HG02571 (cell line): ENCODE measurements at regions not wholly inside any gene's neighbourhood (a gene's known extent, or its start where the extent isn't known, plus 50 kb on each side); places are given as distances from the start of the nearest gene placed in this dataset.
A peak's percentile ranks its signal among the peaks of the same experiment; 100 is the strongest.

Experiments used
- ATAC-seq: cut with Tn5 transposase; IDR thresholded peaks from one replicate; pipeline ENCODE4 v1.9.1; 2021; ENCODE audit warnings: mild to moderate bottlenecking, moderate library complexity; ENCODE audit not compliant: unreplicated experiment

- ATAC-seq: no peak
These were observed 50.5 kb upstream of the ZNF438 start for GRCh38 chr10:31081937-31082840.

- no peak for ATAC-seq
These were observed 52.1 kb upstream of the ZNF438 start for GRCh38 chr10:31083765-31084184.

- ATAC-seq: no peak
These were observed 55.3 kb upstream of the ZNF438 start for GRCh38 chr10:31087011-31087410.

DNA sequence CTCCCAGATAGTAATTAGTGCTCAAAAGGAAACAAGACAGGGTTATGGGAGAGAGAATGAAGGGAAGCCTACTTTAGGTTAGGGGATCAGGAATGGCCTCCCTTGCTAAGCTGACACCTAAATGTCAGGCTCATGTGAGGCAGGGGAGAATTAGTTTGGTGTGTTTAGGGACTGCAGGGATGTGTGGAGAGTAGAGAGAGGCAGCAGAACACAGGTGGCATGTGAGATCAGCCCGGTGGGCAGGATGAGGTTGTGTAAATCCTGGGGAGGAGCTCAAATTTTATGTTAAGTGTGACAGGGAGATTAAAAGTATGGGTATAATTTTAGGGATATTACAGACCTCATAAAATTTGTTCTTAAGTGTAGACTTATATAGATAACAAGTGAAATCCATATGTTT lies 56.2 kb upstream of the ZNF438 start:
- no peak for ATAC-seq

- ATAC-seq: no peak
These were observed 59.4 kb upstream of the ZNF438 start for GRCh38 chr10:31090894-31091607.

DNA sequence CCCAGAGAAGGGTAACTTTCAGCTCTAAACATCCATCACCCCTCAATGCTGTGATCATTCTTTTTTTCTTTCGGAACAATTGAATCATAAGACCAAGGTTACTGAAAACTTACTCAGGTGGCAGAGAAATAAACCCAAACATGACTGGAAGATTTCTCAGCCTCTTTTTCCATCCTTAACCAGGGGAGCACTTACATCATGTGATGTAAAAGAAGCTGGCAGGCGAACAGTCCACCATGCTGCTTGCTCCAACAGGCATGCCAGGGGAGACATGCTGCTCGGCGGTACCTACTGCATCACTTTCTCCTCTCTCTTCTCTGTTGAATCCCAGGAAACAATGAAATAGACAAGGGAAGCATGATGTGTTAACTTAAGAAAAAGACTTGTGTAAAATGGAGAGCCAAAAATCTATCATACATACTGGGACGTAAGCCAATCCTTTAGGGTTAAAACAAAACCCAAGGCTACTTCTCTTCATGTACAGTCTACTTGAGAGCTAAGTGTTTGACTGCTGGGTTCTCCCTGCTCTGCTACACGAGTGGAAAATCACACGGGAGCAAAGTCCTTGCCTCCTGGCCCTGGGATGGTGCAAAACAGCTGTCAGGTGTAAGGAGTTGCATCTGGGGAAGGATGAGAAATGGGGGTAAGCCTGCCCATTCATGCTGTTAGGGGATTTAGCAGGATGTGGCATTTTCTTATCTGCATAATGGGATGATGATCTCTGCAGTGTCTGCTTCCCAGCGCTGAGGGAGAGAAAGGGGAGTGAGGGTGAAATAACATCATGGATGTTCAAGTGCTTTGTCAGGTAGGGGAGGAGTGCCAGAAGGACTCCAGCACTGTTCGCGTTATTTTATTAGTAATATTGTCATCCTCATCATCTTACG lies 64.3 kb upstream of the ZNF438 start:
- no peak for ATAC-seq

GRCh38 chr10:31098046-31098445 lies 66.4 kb upstream of the ZNF438 start:
- no peak for ATAC-seq

GRCh38 chr10:31099094-31099493 lies 67.4 kb upstream of the ZNF438 start:
- ATAC-seq: no peak

- no peak for ATAC-seq
These were observed 68.0 kb upstream of the ZNF438 start for GRCh38 chr10:31099664-31100063.

- ATAC-seq: no peak
These were observed 68.5 kb upstream of the ZNF438 start for GRCh38 chr10:31100115-31100601.

DNA sequence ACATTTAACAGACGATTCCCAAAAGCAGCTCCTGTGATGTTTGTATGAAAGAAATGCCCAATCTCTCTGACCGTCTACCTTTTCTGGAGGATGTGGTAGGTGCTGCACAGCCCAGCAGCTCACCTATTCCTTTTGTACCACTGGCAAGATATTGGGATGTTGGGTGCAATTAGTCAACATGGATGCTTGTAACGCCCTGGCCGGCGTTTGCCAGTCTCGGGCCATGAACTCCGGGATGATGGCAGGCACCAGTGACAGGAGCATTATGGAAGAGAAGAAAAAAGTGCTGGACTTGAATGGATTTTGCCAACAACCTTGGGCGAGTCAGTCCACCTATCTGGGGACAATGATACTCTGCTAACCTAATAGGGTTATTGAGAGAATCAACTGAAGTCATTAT lies 69.0 kb upstream of the ZNF438 start:
- no peak for ATAC-seq

- peak; percentile 78 for ATAC-seq
These were observed 69.5 kb upstream of the ZNF438 start for GRCh38 chr10:31101123-31101522.

DNA sequence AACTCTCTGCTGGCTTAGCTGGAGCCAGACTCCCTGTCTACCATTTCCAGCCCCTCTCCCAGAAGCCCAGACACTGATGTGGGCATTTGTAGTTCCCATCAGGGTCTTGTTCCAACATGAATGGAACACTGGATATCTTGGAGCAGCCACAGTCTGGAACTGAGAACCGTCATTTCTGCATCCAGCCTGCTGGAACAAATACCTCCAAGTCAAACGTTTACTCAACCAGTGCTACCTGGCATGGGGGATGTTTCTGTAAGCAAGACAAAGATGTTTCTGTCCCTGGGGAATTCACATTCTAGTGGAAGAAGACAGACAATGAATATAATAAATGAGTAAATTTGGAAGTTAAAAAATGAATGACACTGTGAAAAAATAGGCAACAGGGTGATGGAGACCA lies 70.8 kb upstream of the ZNF438 start:
- no peak for ATAC-seq

- ATAC-seq: no peak
These were observed 71.4 kb upstream of the ZNF438 start for GRCh38 chr10:31103112-31103511.

DNA sequence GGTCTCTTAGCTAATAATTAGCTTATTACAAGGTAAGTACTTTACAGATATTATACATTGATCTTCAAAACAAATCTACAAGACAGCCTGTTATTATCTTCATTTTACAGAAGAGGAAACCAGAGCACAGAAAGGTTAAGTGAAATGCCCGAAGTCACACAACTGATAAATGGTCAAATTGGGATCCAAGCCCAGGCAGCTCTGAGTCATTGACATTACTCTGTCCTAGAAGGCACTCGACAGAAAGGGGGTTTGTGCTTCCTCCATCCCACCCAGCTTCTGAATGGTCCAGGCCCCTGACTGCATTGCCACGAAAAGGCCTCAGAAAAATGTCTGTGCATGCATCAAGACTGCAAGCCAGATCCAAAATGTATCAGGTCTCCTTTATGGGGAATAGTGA lies 81.3 kb upstream of the ZNF438 start:
- no peak for ATAC-seq

GRCh38 chr10:31116226-31116625 lies 84.6 kb upstream of the ZNF438 start:
- no peak for ATAC-seq

DNA sequence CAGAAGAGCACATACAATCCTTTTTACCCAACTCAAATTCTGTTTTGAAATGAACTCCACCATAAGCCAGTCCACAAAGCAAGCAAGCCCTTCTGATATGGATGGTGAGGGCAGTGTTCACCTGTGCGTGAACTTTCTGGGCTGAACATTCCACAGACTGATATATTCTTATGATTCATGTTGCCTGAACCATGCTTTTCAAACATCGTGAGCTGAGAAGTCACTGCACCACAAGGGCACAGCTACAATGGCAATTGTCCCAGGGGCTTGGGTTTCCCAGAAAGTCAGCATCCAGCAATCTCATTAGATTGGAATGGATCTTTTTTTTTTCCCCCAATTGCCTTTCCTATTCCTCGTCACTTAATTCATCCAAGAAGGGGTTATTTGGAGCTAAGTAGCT lies 86.9 kb upstream of the ZNF438 start:
- ATAC-seq: no peak

DNA sequence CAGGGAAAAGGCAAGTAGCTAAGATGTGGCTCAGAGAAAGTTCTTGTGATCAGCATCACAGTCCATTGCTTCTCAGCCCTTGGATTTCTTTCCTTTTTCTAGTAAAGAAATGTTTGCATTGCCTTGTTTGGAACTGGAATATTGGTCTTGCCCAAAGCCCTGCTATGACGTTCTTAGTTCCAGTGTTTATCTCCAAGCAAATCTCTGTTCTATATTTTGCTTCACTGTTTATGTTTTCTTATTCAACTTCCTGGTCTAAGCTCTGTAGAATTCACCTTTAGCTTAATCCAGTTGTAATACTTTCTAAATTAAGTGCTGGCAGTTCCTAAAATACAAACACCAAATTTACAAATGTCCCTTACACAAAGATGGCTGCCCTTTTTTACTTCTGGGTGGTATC lies 88.7 kb upstream of the ZNF438 start:
- ATAC-seq: no peak

DNA sequence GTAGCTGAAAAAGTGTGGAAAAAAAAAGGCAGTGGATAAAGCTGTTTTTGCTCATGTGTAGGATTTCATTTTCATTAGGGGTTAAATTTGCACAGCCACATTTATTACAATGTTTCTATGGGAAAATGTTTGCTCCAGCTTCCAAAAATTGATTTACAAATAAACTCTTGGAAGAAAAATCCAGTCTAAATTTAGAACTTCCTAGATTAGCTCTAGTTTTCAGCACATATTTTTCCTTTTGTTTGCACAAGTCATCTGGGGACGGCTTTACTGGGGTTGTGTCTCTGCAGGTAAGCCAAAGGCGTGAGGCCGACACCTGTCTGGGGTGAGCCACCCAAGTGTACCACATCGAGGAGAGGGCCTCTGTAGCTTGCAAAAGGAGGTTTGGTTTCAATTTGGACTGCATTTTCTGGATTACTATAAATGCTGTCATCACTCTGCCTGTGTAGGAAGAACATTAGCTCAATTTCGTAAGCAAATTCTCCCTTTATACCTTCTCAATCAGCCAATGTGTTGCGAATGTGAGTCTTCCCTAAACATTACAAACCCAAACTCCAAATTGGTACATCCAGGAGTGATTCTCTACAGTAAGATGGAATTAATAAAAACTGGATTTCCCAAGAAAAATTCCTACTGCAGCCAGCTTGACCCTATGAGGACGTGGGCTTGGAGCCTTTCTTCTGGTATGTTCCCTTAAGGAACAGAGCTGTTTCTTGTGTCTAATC lies 89.5 kb upstream of the ZNF438 start:
- ATAC-seq: no peak
